HCT116 (cell line): ENCODE measurements at regions not wholly inside any gene's neighbourhood (a gene's known extent, or its start where the extent isn't known, plus 50 kb on each side); places are given as distances from the start of the nearest gene placed in this dataset.

Experiments
- ATAC-seq: fragments of 200-7000 bp; cut with Tn5 transposase; 2 replicates; pipeline ENCODE4 v1.9.1; 2020; ENCODE audit warnings: mild to moderate bottlenecking, moderate library complexity
- BruUV-seq: library from RNA; stranded (reverse); fragments of 400-500 nt; replicated peaks from 2 replicates; lab custom pipeline; 2021; lab: Mats Ljungman, UMichigan
- CTCF ChIA-PET: fragments of 300-600 bp; sonication (Branson Sonifier 250); formaldehyde crosslinking; loops from one replicate; lab custom pipeline; 2021; ENCODE audit warnings: antibody characterized with exemption; lab: Charles Lee
- POLR2A ChIA-PET: fragments of 300-600, 350-600 bp; sonication (Branson Sonifier 250); formaldehyde crosslinking; loops from one replicate; lab custom pipeline; 2021; ENCODE audit warnings: antibody characterized with exemption; lab: Charles Lee
- RAD21 ChIA-PET, 2 experiments: fragments of 300-600 bp; sonication (Branson Sonifier 250); formaldehyde crosslinking; loops; one replicate each; lab custom pipeline; 2023; ENCODE audit warnings: low total read pairs in 2 of 2; ENCODE audit not compliant: uncharacterized antibody in 2 of 2, unreplicated experiment in 2 of 2, low non-redundant PET in 1 of 2; lab: Charles Lee
- DNase-seq: peaks from one replicate; pipeline ENCODE4 v3.0.0-alpha.2; 2010; ENCODE audit warnings: low read depth, low spot score
- H2AFZ ChIP-seq: fragments of 200-600 bp; shearing (Covaris generic), sonication (generic); 2 replicates; pipeline ENCODE4 v1.6.1; 2017; ENCODE audit warnings: low read depth, mixed run types, mixed read lengths, antibody characterized with exemption, low read length; ENCODE audit not compliant: poor library complexity, severe bottlenecking
- H3K27ac ChIP-seq: 2 replicates; pipeline ENCODE4 v1.5.1; 2012; ENCODE audit warnings: low read depth, low read length
- H3K27me3 ChIP-seq: fragments of 200-600 bp; sonication (generic); 2 replicates; pipeline ENCODE4 v1.6.1; 2016; ENCODE audit warnings: mixed run types, low read length, mixed read lengths; ENCODE audit not compliant: insufficient read depth
- H3K36me3 ChIP-seq, 2 experiments: fragments of 200-500 bp in 1 of 2; fragments of 200-600 bp in 1 of 2; sonication (Bioruptor generic) in 1 of 2; sonication (generic) in 1 of 2; 2 replicates each; pipeline versions ENCODE4 v1.5.1 to v1.6.1; 2014 to 2016; ENCODE audit warnings: low read length in 2 of 2, inconsistent platforms in 1 of 2, mixed read lengths in 1 of 2, mixed run types in 1 of 2; ENCODE audit not compliant: insufficient read depth in 2 of 2, control insufficient read depth in 1 of 2
- H3K4me1 ChIP-seq, 2 experiments: fragments of 200-600 bp in 1 of 2; sonication (generic) in 1 of 2; 2 replicates each; pipeline versions ENCODE4 v1.5.1 to v1.6.1; 2012 to 2017; ENCODE audit warnings: low read length in 2 of 2, inconsistent platforms in 1 of 2, mild to moderate bottlenecking in 1 of 2, mixed read lengths in 1 of 2, mixed run types in 1 of 2, moderate library complexity in 1 of 2; ENCODE audit not compliant: insufficient read depth in 2 of 2, control insufficient read depth in 1 of 2
- H3K4me2 ChIP-seq: fragments of 200-600 bp; sonication (generic); 2 replicates; pipeline ENCODE4 v1.6.1; 2017; ENCODE audit warnings: mixed run types, low read length, mixed read lengths
- H3K4me3 ChIP-seq, 2 experiments: fragments of 200-600 bp in 1 of 2; sonication (generic) in 1 of 2; replicated peaks in 1 of 2; 2 replicates each; pipeline ENCODE4 v1.5.1; 2011 to 2016; ENCODE audit warnings: low read length in 2 of 2, control low read depth in 1 of 2, low read depth in 1 of 2, mild to moderate bottlenecking in 1 of 2, mixed read lengths in 1 of 2, mixed run types in 1 of 2
- H3K79me2 ChIP-seq: fragments of 200-600 bp; sonication (generic); 2 replicates; pipeline ENCODE4 v1.6.1; 2017; ENCODE audit warnings: mild to moderate bottlenecking, mixed run types, low read length, moderate library complexity, mixed read lengths; ENCODE audit not compliant: insufficient read depth
- H3K9ac ChIP-seq: fragments of 200-600 bp; sonication (generic); 2 replicates; pipeline ENCODE4 v1.6.1; 2016; ENCODE audit warnings: low read length, mixed read lengths
- H3K9me2 ChIP-seq: fragments of 200-600 bp; sonication (generic), shearing (Covaris generic); 2 replicates; pipeline ENCODE4 v1.6.1; 2017; ENCODE audit warnings: mixed run types, mild to moderate bottlenecking, moderate library complexity; ENCODE audit not compliant: insufficient read depth
- H3K9me3 ChIP-seq, 2 experiments: fragments of 200-500 bp in 1 of 2; fragments of 200-600 bp in 1 of 2; sonication (Bioruptor generic) in 1 of 2; sonication (generic) in 1 of 2; 2 replicates each; pipeline ENCODE4 v1.6.1; 2014 to 2017; ENCODE audit warnings: low read length in 2 of 2, mixed read lengths in 2 of 2, inconsistent platforms in 1 of 2, low read depth in 1 of 2, mild to moderate bottlenecking in 1 of 2, mixed run types in 1 of 2, moderate library complexity in 1 of 2; ENCODE audit not compliant: control insufficient read depth in 1 of 2, insufficient read depth in 1 of 2
- H4K20me1 ChIP-seq: fragments of 200-600 bp; sonication (generic), shearing (Covaris generic); 2 replicates; pipeline ENCODE4 v1.6.1; 2017; ENCODE audit warnings: mixed run types, mild to moderate bottlenecking, moderate library complexity; ENCODE audit not compliant: insufficient read depth
- ATF3 ChIP-seq: IDR thresholded peaks from 2 replicates; pipeline ENCODE4 v1.6.1; 2012
- CTCF ChIP-seq, 3 experiments: fragments of 200-600 bp in 1 of 3; sonication (generic) in 1 of 3; IDR thresholded peaks in 2 of 3; conservative IDR thresholded peaks in 1 of 3; 2 replicates each; pipeline ENCODE4 v1.5.1; 2012 to 2017; ENCODE audit warnings: low read depth in 2 of 3, low read length in 2 of 3, antibody characterized with exemption in 1 of 3, borderline replicate concordance in 1 of 3, control low read depth in 1 of 3, mild to moderate bottlenecking in 1 of 3, mixed read lengths in 1 of 3, mixed run types in 1 of 3, moderate library complexity in 1 of 3; ENCODE audit not compliant: insufficient read depth in 1 of 3
- EGR1 ChIP-seq: IDR thresholded peaks from 2 replicates; pipeline ENCODE4 v1.6.1; 2012; ENCODE audit warnings: low read depth
- ELF1 ChIP-seq: IDR thresholded peaks from 2 replicates; pipeline ENCODE4 v1.6.1; 2012; ENCODE audit warnings: low read depth, borderline replicate concordance
- FOSL1 ChIP-seq: IDR thresholded peaks from 2 replicates; pipeline ENCODE4 v1.6.1; 2012; ENCODE audit warnings: low read depth
- JUND ChIP-seq: IDR thresholded peaks from 2 replicates; pipeline ENCODE4 v1.6.1; 2012
- MAX ChIP-seq: IDR thresholded peaks from 2 replicates; pipeline ENCODE4 v1.6.1; 2012
- POLR2A ChIP-seq: IDR thresholded peaks from 2 replicates; pipeline ENCODE4 v1.7.0; 2011; ENCODE audit warnings: borderline replicate concordance; ENCODE audit not compliant: insufficient read depth, insufficient read length; ENCODE audit errors: extremely low read depth
- POLR2AphosphoS5 ChIP-seq: IDR thresholded peaks from 2 replicates; pipeline ENCODE4 v1.6.1; 2011; ENCODE audit warnings: mild to moderate bottlenecking, low read depth, low read length, moderate library complexity
- REST ChIP-seq: IDR thresholded peaks from 2 replicates; pipeline ENCODE4 v1.6.1; 2012; ENCODE audit warnings: low read depth
- SIN3A ChIP-seq: IDR thresholded peaks from 2 replicates; pipeline ENCODE4 v1.6.1; 2012; ENCODE audit warnings: low read depth
- SP1 ChIP-seq: IDR thresholded peaks from 2 replicates; pipeline ENCODE4 v1.6.1; 2012; ENCODE audit warnings: low read depth
- intact Hi-C: fragments of 100-400 bp; cut with micrococcal nuclease; formaldehyde crosslinking; loops from 2 replicates; pipeline ENCODE4 v1.10.0; 2022

GRCh38 chr18:64208516-64208915 is 59.6 kb upstream of the LINC00305 start:
- no peak for ATAC-seq
- Histone ChIP-seq H4K20me1 (no peaks in the 10 kb centered on the region), H3K9me3 (peaks cover 3 to 18% of the 10 kb centered on the region in 2 experiments; a peak in 2 of 4 replicates), H3K4me1 (no peaks in the 10 kb centered on the region), H3K79me2 (no peaks in the 10 kb centered on the region), H3K36me3 (no peaks in the 10 kb centered on the region), H3K27ac (no peak overlapping the region), H3K27me3 (no peaks in the 10 kb centered on the region), H3K4me2 (no peak overlapping the region), H3K9ac (no peak overlapping the region), H3K9me2 (no peaks in the 10 kb centered on the region), H2AFZ (no peak overlapping the region), H3K4me3 (no peak overlapping the region)
- ChIA-PET RAD21 (no interaction called here), POLR2A (no interaction called here), CTCF (no interaction called here)
- intact Hi-C loops = no loop called here
- no peak for DNase-seq
- no peak for TF ChIP-seq MAX
- TF ChIP-seq EGR1 = no peak
- no peak for TF ChIP-seq REST
- TF ChIP-seq SP1 = no peak
- BruUV-seq = no TSS peak

- ChIA-PET RAD21 (no interaction called here), CTCF (no interaction called here), POLR2A (no interaction called here)
- Histone ChIP-seq H3K79me2 (no peaks in the 10 kb centered on the region), H3K4me1 (no peaks in the 10 kb centered on the region), H4K20me1 (no peaks in the 10 kb centered on the region; the same call in 1 of the 2 replicates), H3K4me2 (no peak overlapping the region), H2AFZ (no peak overlapping the region), H3K27me3 (no peaks in the 10 kb centered on the region), H3K9me3 (peaks cover 3 to 18% of the 10 kb centered on the region in 2 experiments; a peak in 1 of 4 replicates), H3K36me3 (no peaks in the 10 kb centered on the region), H3K4me3 (no peak overlapping the region), H3K9me2 (no peaks in the 10 kb centered on the region), H3K27ac (no peak overlapping the region), H3K9ac (no peak overlapping the region)
- DNase-seq = no peak
- ATAC-seq = no peak
- intact Hi-C loops = no loop called here
- BruUV-seq = no TSS peak
- TF ChIP-seq ATF3 = no peak
- TF ChIP-seq SIN3A = no peak
- no peak for TF ChIP-seq JUND
- TF ChIP-seq POLR2AphosphoS5 = no peak
- TF ChIP-seq CTCF (IDR thresholded peaks at IDR 0.05 in 2 of 3, conservative IDR thresholded peaks at IDR 0.05 in 1 of 3; ENCODE audit: borderline replicate concordance in 1 of 3, insufficient read depth in 1 of 3, low read depth in 2 of 3, low read length in 2 of 3) = no peak
- TF ChIP-seq FOSL1 = no peak
- TF ChIP-seq ELF1 = no peak
- no peak for TF ChIP-seq REST
- TF ChIP-seq POLR2A = no peak
Measured at GRCh38 chr18:64207820-64208219, 58.9 kb upstream of the LINC00305 start.
